Psoas muscle (tissue), 7 donors: ENCODE measurements at regions not wholly inside any gene's neighbourhood (a gene's known extent, or its start where the extent isn't known, plus 50 kb on each side); places are given as distances from the start of the nearest gene placed in this dataset.

Experiments
- ATAC-seq, 4 donors: fragments of 200-7000 bp; cut with Tn5 transposase; one replicate each; pipeline ENCODE4 v1.9.1; 2020; ENCODE audit warnings: moderate library complexity in 3 of 4, mild to moderate bottlenecking in 2 of 4
- DNase-seq, 2 donors: peaks; one replicate each; pipeline ENCODE4 v3.0.0-alpha.2; 2020
- H3K27ac ChIP-seq: fragments of 200-600 bp; one replicate; pipeline ENCODE4 v1.8.0; 2022
- H3K27me3 ChIP-seq, 3 donors: fragments of 200-600 bp in 1 of 3; one replicate each; pipeline versions ENCODE4 v1.6.1 to v1.8.0; 2013 to 2022; ENCODE audit warnings: low read length in 2 of 3, mild to moderate bottlenecking in 2 of 3, moderate library complexity in 1 of 3; ENCODE audit not compliant: insufficient read depth in 3 of 3
- H3K36me3 ChIP-seq, 2 donors: fragments of 200-600 bp in 1 of 2; one replicate each; pipeline versions ENCODE4 v1.6.1 to v1.8.0; 2013 to 2022; ENCODE audit warnings: low read depth in 1 of 2, mild to moderate bottlenecking in 1 of 2, moderate library complexity in 1 of 2; ENCODE audit not compliant: insufficient read depth in 1 of 2
- H3K4me1 ChIP-seq: fragments of 200-600 bp; one replicate; pipeline ENCODE4 v1.8.0; 2022
- H3K4me3 ChIP-seq: fragments of 200-600 bp; one replicate; pipeline ENCODE4 v1.8.0; 2022; ENCODE audit warnings: mild to moderate bottlenecking
- H3K9me3 ChIP-seq: fragments of 200-600 bp; one replicate; pipeline ENCODE4 v1.8.0; 2022
- WGBS, 3 donors: extraction: QIAGEN DNeasy Blood & Tissue Kit; methylation state at CpG; one replicate each; pipeline versions ENCODE4 v1.1.6 to v1.1.7; 2013; 5-methylcytosine and 5-hydroxymethylcytosine counted together
- intact Hi-C, 2 donors: fragments of 100-400 bp; cut with DNase I; formaldehyde crosslinking; loops; one replicate each; pipeline versions ENCODE4 v1.11.0 to v1.14.2; 2022
- TF ChIP-seq, protein P1 (sequence below): fragments of 200-600 bp; IDR thresholded peaks from one replicate; pipeline ENCODE4 v1.8.0; 2022; ENCODE audit warnings: antibody characterized with exemption
- donor health status: healthy with polysubstance abuse.
- donor health status: DM: no; HTN: no; CAD: no; lungs with moderate emphysema.
- donor health status: Bipolar disorder and iron deficiency.
- donor health status: healthy.
- donor health status: DM: yes; HTN: yes; CAD: no.
- donor health status: DM: no; HTN: no; CAD: no.
- donor health status: DM: yes; HTN: yes; CAD: no.

DNA sequence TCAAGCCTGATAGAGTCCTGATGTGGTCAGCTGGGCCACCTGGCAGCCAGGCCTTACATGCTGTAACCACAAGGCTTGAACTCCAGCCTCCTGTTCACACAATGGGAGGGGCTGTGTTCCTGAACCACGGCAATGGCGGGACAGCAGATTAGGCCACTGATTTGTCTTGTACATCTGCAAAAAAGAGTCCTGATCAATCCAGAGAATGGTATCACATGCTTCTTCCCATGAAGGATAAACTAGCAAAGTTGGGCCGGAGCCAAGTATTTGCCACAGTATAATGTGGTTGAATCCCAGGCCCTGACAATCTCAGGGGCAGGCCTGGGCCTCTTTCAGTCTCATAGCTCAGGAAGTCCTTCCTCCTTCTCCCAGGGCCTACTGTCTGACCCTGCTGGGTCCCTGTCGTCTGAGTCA is 2182.5 kb upstream of the AGA start:
- WGBS, 3 donors, result 31 to 41% (median 40%) methylated on average over 4 of the region's 4 CpGs
- TF ChIP-seq, protein P1, sequence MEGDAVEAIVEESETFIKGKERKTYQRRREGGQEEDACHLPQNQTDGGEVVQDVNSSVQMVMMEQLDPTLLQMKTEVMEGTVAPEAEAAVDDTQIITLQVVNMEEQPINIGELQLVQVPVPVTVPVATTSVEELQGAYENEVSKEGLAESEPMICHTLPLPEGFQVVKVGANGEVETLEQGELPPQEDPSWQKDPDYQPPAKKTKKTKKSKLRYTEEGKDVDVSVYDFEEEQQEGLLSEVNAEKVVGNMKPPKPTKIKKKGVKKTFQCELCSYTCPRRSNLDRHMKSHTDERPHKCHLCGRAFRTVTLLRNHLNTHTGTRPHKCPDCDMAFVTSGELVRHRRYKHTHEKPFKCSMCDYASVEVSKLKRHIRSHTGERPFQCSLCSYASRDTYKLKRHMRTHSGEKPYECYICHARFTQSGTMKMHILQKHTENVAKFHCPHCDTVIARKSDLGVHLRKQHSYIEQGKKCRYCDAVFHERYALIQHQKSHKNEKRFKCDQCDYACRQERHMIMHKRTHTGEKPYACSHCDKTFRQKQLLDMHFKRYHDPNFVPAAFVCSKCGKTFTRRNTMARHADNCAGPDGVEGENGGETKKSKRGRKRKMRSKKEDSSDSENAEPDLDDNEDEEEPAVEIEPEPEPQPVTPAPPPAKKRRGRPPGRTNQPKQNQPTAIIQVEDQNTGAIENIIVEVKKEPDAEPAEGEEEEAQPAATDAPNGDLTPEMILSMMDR, result no peak
- no peak for DNase-seq
- Histone ChIP-seq H3K27me3 (no peaks in the 10 kb centered on the region), H3K27ac (no peak overlapping the region), H3K4me3 (no peak overlapping the region), H3K9me3 (no peaks in the 10 kb centered on the region), H3K36me3 (no peaks in the 10 kb centered on the region), H3K4me1 (no peaks in the 10 kb centered on the region)
- intact Hi-C loops, result no loop called here
- no peak for ATAC-seq

DNA sequence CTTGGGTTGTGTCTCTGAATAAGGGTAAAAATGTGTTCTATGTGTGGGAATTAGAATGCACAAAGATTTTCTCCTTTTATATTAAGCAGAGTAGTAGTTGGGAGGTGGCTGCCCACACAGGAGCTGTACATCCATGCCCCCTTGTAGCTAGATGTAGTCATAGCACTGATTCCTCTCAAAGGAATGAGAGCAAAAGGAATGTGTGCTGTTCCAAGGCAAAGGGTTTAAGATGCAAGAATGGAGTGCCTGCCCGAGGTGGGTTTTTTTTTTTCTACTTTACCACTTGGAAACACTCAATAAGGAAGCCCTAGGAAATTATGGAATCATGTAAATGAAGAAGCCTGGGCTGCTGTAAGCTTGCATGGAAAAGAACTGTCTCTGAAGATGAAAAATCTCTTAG is 2183.2 kb upstream of the AGA start:
- WGBS, 3 donors, result 25 to 39% (median 25%) methylated on average over 1 of the region's 1 CpG
- DNase-seq, result no peak
- TF ChIP-seq, protein P1, result no peak
- Histone ChIP-seq H3K4me3 (no peak overlapping the region), H3K9me3 (no peaks in the 10 kb centered on the region), H3K27me3 (no peaks in the 10 kb centered on the region), H3K27ac (no peak overlapping the region), H3K4me1 (no peaks in the 10 kb centered on the region), H3K36me3 (no peaks in the 10 kb centered on the region)
- ATAC-seq, result no peak
- intact Hi-C loops, result no loop called here

DNA sequence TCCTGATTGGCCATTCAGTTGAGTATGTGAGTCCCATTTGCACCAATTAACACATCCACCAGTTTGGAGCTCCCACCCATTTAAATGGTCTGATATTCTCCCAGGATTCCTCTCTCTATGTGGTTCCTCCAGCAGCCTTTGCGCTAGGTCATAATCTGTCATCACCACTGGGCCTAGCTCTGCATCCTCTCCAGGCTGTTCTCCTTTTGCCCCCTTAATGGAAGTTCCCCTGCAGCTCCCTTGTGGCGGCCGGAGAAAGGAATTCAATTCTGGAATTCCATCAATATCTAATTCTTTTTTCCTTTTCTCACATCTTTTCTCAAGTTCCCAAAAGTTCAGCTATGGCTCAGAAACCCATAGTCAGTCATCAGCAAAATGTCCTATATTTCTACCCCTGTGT is 2184.4 kb upstream of the AGA start:
- Histone ChIP-seq H3K27ac (no peak overlapping the region), H3K9me3 (no peaks in the 10 kb centered on the region), H3K36me3 (no peaks in the 10 kb centered on the region), H3K27me3 (no peaks in the 10 kb centered on the region), H3K4me1 (no peaks in the 10 kb centered on the region), H3K4me3 (no peak overlapping the region)
- 66 to 86% (median 86%) methylated on average over 3 of the region's 3 CpGs for WGBS, 3 donors
- no peak for ATAC-seq
- DNase-seq, result no peak
- intact Hi-C loops, result no loop called here
- TF ChIP-seq, protein P1, result no peak

DNA sequence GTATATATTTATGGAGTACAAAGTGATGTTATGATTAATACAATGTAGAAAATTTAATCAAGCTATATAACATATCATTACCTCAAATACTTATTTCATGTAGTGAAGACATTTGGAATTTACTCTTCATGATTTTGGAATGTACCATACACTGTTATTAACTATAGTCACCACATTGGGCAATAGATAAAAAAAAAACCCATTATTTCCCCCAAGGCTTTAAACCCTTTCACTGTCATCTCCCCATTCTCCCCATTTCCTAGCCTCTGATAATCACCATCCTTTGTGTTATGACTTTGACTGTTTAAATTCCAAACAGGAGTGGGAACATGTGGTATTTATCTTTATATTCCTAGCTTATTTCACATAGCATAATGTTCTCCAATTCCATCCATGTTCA is 2189.1 kb upstream of the AGA start:
- no peak for DNase-seq
- no peak for ATAC-seq
- Histone ChIP-seq H3K27ac (no peak overlapping the region), H3K4me3 (no peak overlapping the region), H3K36me3 (no peaks in the 10 kb centered on the region), H3K27me3 (no peaks in the 10 kb centered on the region), H3K4me1 (no peaks in the 10 kb centered on the region), H3K9me3 (no peaks in the 10 kb centered on the region)
- intact Hi-C loops, result no loop called here
- TF ChIP-seq, protein P1, result no peak

DNA sequence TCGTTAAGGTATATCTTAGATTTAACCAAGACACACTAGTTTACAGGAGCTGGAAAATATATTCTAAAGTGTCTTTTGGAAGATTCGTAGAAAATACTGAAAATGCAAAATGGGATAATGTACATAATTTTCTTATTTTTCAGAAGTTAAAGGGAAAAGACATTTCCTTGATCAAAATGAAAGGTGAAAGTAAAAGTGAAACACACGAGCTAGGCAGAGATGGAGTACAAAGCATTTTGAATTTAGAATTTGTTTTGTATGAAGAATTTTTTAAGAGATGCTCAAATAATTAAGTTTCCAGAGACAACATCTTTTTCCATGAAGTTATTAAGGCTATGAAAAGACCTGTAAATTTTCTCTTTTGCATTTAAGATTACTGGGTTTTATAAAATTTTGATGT is 2192.6 kb upstream of the AGA start:
- TF ChIP-seq, protein P1, result no peak
- ATAC-seq, result no peak
- 69 to 75% (median 70%) methylated on average over 3 of the region's 3 CpGs for WGBS, 3 donors

More for the DNA sequence above, 2192.6 kb upstream of the AGA start:
- H3K27ac ChIP-seq, result no peak overlapping the region
- no peaks in the 10 kb centered on the region for H3K9me3 ChIP-seq
- H3K36me3 ChIP-seq, result no peaks in the 10 kb centered on the region
- intact Hi-C loops, result no loop called here
- H3K4me3 ChIP-seq, result no peak overlapping the region
- no peaks in the 10 kb centered on the region for H3K27me3 ChIP-seq
- DNase-seq, result no peak
- no peaks in the 10 kb centered on the region for H3K4me1 ChIP-seq
